HL-60 (cell line): ENCODE measurements at regions not wholly inside any gene's neighbourhood (a gene's known extent, or its start where the extent isn't known, plus 50 kb on each side); places are given as distances from the start of the nearest gene placed in this dataset.

Experiments
- DNase-seq, 2 experiments: peaks; one replicate each; pipeline ENCODE4 v3.0.0-alpha.2; 2010 to 2020; ENCODE audit warnings: low read depth in 1 of 2, low spot score in 1 of 2
- H3K27ac ChIP-seq: fragments of 250-450 bp; sonication (Bioruptor Pico); replicated peaks from 2 replicates; pipeline ENCODE4 v1.5.1; 2020; ENCODE audit warnings: mild to moderate bottlenecking, moderate library complexity
- H3K27me3 ChIP-seq: fragments of 250-450 bp; sonication (Bioruptor Pico); 2 replicates; pipeline ENCODE4 v1.5.1; 2021; ENCODE audit warnings: mild to moderate bottlenecking, moderate library complexity; ENCODE audit not compliant: insufficient read depth, poor library complexity, severe bottlenecking
- H3K4me3 ChIP-seq: replicated peaks from 2 replicates; pipeline ENCODE4 v1.5.1; 2011; ENCODE audit warnings: mild to moderate bottlenecking, control low read depth, low read length; ENCODE audit not compliant: insufficient read depth
- CTCF ChIP-seq: IDR thresholded peaks from one replicate; pipeline ENCODE4 v1.5.1; 2011; ENCODE audit warnings: low read length, control low read depth, inconsistent platforms; ENCODE audit not compliant: insufficient read depth
- GABPA ChIP-seq: IDR thresholded peaks from 2 replicates; pipeline ENCODE4 v1.6.1; 2012; ENCODE audit warnings: low read depth
- POLR2AphosphoS5 ChIP-seq: IDR thresholded peaks from 2 replicates; pipeline ENCODE4 v1.6.1; 2012; ENCODE audit warnings: low read depth
- REST ChIP-seq: IDR thresholded peaks from 2 replicates; pipeline ENCODE4 v1.6.1; 2012; ENCODE audit warnings: low read depth; ENCODE audit not compliant: insufficient replicate concordance
- SPI1 ChIP-seq: IDR thresholded peaks from 2 replicates; pipeline ENCODE4 v1.6.1; 2012; ENCODE audit warnings: low read depth, mild to moderate bottlenecking, borderline replicate concordance

GRCh38 chr2:221144909-221145308 is 427.2 kb downstream of the EPHA4 start:
- no peaks in the 10 kb centered on the region for H3K27me3 ChIP-seq
- TF ChIP-seq SPI1 (no peak), GABPA (no peak), POLR2AphosphoS5 (no peak), REST (no peak)
- H3K27ac ChIP-seq: no peak overlapping the region
- no peak overlapping the region for H3K4me3 ChIP-seq
- no peak for DNase-seq

GRCh38 chr2:221145396-221145795 is 426.7 kb downstream of the EPHA4 start:
- Histone ChIP-seq H3K27me3 (no peaks in the 10 kb centered on the region), H3K4me3 (no peak overlapping the region), H3K27ac (no peak overlapping the region)
- TF ChIP-seq REST: no peak
- TF ChIP-seq SPI1: no peak
- TF ChIP-seq GABPA: no peak
- TF ChIP-seq POLR2AphosphoS5: no peak
- TF ChIP-seq CTCF: no peak
- no peak for DNase-seq

GRCh38 chr2:221153226-221153625 is 418.9 kb downstream of the EPHA4 start:
- H3K27ac ChIP-seq: no peak overlapping the region
- H3K4me3 ChIP-seq: no peak overlapping the region
- no peaks in the 10 kb centered on the region for H3K27me3 ChIP-seq
- TF ChIP-seq SPI1 (no peak), CTCF (no peak), REST (no peak), GABPA (no peak), POLR2AphosphoS5 (no peak)
- no peak for DNase-seq
